Testis (tissue), 2 donors: ENCODE measurements at regions not wholly inside any gene's neighbourhood (a gene's known extent, or its start where the extent isn't known, plus 50 kb on each side); places are given as distances from the start of the nearest gene placed in this dataset.

Source experiments
- CTCF ChIP-seq, 3 experiments: fragments of 450-650 bp in 2 of 3; fragments of 200-600 bp in 1 of 3; sonication (generic) in 1 of 3; IDR thresholded peaks; one replicate each; pipeline ENCODE4 v1.5.1; 2016 to 2019; ENCODE audit warnings: antibody characterized with exemption in 3 of 3, mild to moderate bottlenecking in 2 of 3, moderate library complexity in 1 of 3
- POLR2A ChIP-seq: fragments of 450-650 bp; IDR thresholded peaks from one replicate; pipeline ENCODE4 v1.6.1; 2017; ENCODE audit warnings: antibody characterized with exemption, mild to moderate bottlenecking, moderate library complexity

GRCh38 chr10:130369645-130370381, 233.6 kb downstream of the GLRX3 start:
- TF ChIP-seq POLR2A, result no peak
- TF ChIP-seq CTCF (IDR thresholded peaks at IDR 0.05), result no peak
